Subcutaneous abdominal adipose tissue (tissue), 5 donors: ENCODE measurements at regions not wholly inside any gene's neighbourhood (a gene's known extent, or its start where the extent isn't known, plus 50 kb on each side); places are given as distances from the start of the nearest gene placed in this dataset.
"Not testable (repeated sequence)": the region's sequence is repeated elsewhere in the genome, so short reads cannot be mapped to it uniquely, and the experiment has no call there.

Source experiments
- H3K27ac ChIP-seq: one replicate; pipeline ENCODE4 v1.7.0; 2013; ENCODE audit warnings: low read depth, mild to moderate bottlenecking, inconsistent platforms, low read length, moderate library complexity
- H3K27me3 ChIP-seq, 5 donors: one replicate each; pipeline ENCODE4 v1.7.0; 2013; ENCODE audit warnings: low read length in 5 of 5, inconsistent platforms in 1 of 5; ENCODE audit not compliant: control insufficient read depth in 5 of 5, insufficient read depth in 4 of 5
- H3K36me3 ChIP-seq, 5 donors: one replicate each; pipeline ENCODE4 v1.7.0; 2013; ENCODE audit warnings: low read length in 5 of 5; ENCODE audit not compliant: control insufficient read depth in 5 of 5, insufficient read depth in 5 of 5
- H3K4me1 ChIP-seq, 5 donors: one replicate each; pipeline ENCODE4 v1.7.0; 2013; ENCODE audit warnings: low read length in 5 of 5, mild to moderate bottlenecking in 3 of 5, moderate library complexity in 1 of 5; ENCODE audit not compliant: control insufficient read depth in 5 of 5, insufficient read depth in 5 of 5
- H3K4me3 ChIP-seq, 5 donors: one replicate each; pipeline ENCODE4 v1.7.0; 2013; ENCODE audit warnings: low read length in 5 of 5, low read depth in 1 of 5
- H3K9ac ChIP-seq, 5 donors: one replicate each; pipeline ENCODE4 v1.7.0; 2013; ENCODE audit warnings: low read length in 5 of 5, mild to moderate bottlenecking in 4 of 5, moderate library complexity in 3 of 5
- H3K9me3 ChIP-seq, 5 donors: one replicate each; pipeline ENCODE4 v1.7.0; 2013; ENCODE audit warnings: low read length in 5 of 5; ENCODE audit not compliant: control insufficient read depth in 5 of 5
- donor health status: healthy.
- donor health status: healthy.
- donor health status: healthy.
- donor health status: healthy.
- donor health status: healthy.

GRCh38 chr3:101970905-101971304 lies 121.6 kb downstream of the NFKBIZ start:
- H3K9me3 ChIP-seq = no peaks in the 10 kb centered on the region
- no peak overlapping the region for H3K9ac ChIP-seq
- H3K4me3 ChIP-seq = no peak overlapping the region
- H3K27me3 ChIP-seq = no peaks in the 10 kb centered on the region
- no peaks in the 10 kb centered on the region for H3K4me1 ChIP-seq
- no peak overlapping the region for H3K27ac ChIP-seq
- no peaks in the 10 kb centered on the region for H3K36me3 ChIP-seq

GRCh38 chr3:101972430-101973162 lies 123.3 kb downstream of the NFKBIZ start:
- Histone ChIP-seq H3K4me3 (no peak overlapping the region), H3K9ac (no peak overlapping the region), H3K4me1 (no peaks in the 10 kb centered on the region), H3K27ac (no peak overlapping the region), H3K36me3 (no peaks in the 10 kb centered on the region), H3K27me3 (no peaks in the 10 kb centered on the region), H3K9me3 (no peaks in the 10 kb centered on the region)

- Histone ChIP-seq H3K27me3 (no peaks in the 10 kb centered on the region), H3K4me3 (no peak overlapping the region)
Measured at GRCh38 chr3:101973163-101973505, 123.8 kb downstream of the NFKBIZ start.

GRCh38 chr3:101975415-101975814 lies 126.1 kb downstream of the NFKBIZ start:
- H3K4me3 ChIP-seq = not testable (repeated sequence)

More at GRCh38 chr3:101973163-101973505, 123.8 kb downstream of the NFKBIZ start:
- H3K27ac ChIP-seq = no peak overlapping the region
- H3K9ac ChIP-seq = no peak overlapping the region
- no peaks in the 10 kb centered on the region for H3K9me3 ChIP-seq
- H3K4me1 ChIP-seq = no peaks in the 10 kb centered on the region
- H3K36me3 ChIP-seq = no peaks in the 10 kb centered on the region

GRCh38 chr3:101976473-101976872 lies 127.2 kb downstream of the NFKBIZ start:
- Histone ChIP-seq H3K36me3 (no peaks in the 10 kb centered on the region), H3K4me1 (no peaks in the 10 kb centered on the region), H3K27ac (no peak overlapping the region), H3K9ac (no peak overlapping the region), H3K9me3 (no peaks in the 10 kb centered on the region), H3K27me3 (no peaks in the 10 kb centered on the region), H3K4me3 (no peak overlapping the region)

More at GRCh38 chr3:101975415-101975814, 126.1 kb downstream of the NFKBIZ start:
- not testable (repeated sequence) for H3K27ac ChIP-seq, H3K9me3 ChIP-seq, H3K27me3 ChIP-seq, H3K9ac ChIP-seq, H3K4me1 ChIP-seq, H3K36me3 ChIP-seq

GRCh38 chr3:101978348-101978747 lies 129.0 kb downstream of the NFKBIZ start:
- Histone ChIP-seq H3K27me3 (no peaks in the 10 kb centered on the region), H3K4me1 (no peaks in the 10 kb centered on the region), H3K9ac (no peak overlapping the region), H3K9me3 (no peaks in the 10 kb centered on the region), H3K36me3 (no peaks in the 10 kb centered on the region), H3K4me3 (no peak overlapping the region), H3K27ac (no peak overlapping the region)

- Histone ChIP-seq H3K27ac (no peak overlapping the region), H3K9me3 (no peaks in the 10 kb centered on the region), H3K27me3 (no peaks in the 10 kb centered on the region), H3K4me3 (no peak overlapping the region), H3K9ac (no peak overlapping the region), H3K4me1 (no peaks in the 10 kb centered on the region), H3K36me3 (no peaks in the 10 kb centered on the region)
Measured at GRCh38 chr3:101979033-101979432, 129.7 kb downstream of the NFKBIZ start.

GRCh38 chr3:101984356-101984755 lies 135.0 kb downstream of the NFKBIZ start:
- Histone ChIP-seq H3K36me3 (no peaks in the 10 kb centered on the region), H3K27ac (no peak overlapping the region), H3K4me1 (no peaks in the 10 kb centered on the region), H3K9me3 (no peaks in the 10 kb centered on the region), H3K9ac (no peak overlapping the region), H3K4me3 (no peak overlapping the region), H3K27me3 (no peaks in the 10 kb centered on the region)

- Histone ChIP-seq H3K27ac (no peak overlapping the region), H3K9me3 (no peaks in the 10 kb centered on the region), H3K4me1 (no peaks in the 10 kb centered on the region), H3K4me3 (no peak overlapping the region), H3K27me3 (no peaks in the 10 kb centered on the region), H3K9ac (no peak overlapping the region), H3K36me3 (no peaks in the 10 kb centered on the region)
Measured at GRCh38 chr3:101988596-101988995, 139.3 kb downstream of the NFKBIZ start.

GRCh38 chr3:101989578-101990200 lies 140.4 kb downstream of the NFKBIZ start:
- no peaks in the 10 kb centered on the region for H3K36me3 ChIP-seq
- no peaks in the 10 kb centered on the region for H3K9me3 ChIP-seq
- H3K27me3 ChIP-seq = no peaks in the 10 kb centered on the region
- no peak overlapping the region for H3K27ac ChIP-seq
- no peaks in the 10 kb centered on the region for H3K4me1 ChIP-seq
- no peak overlapping the region for H3K9ac ChIP-seq
- H3K4me3 ChIP-seq = no peak overlapping the region
